ENCODE measurements at regions not wholly inside any gene's neighbourhood (a gene's known extent, or its start where the extent isn't known, plus 50 kb on each side); places are given as distances from the start of the nearest gene placed in this dataset.
"Not testable (repeated sequence)": the region's sequence is repeated elsewhere in the genome, so short reads cannot be mapped to it uniquely, and the experiment has no call there.

GRCh38 chr14:106115401-106115800 lies 589.0 kb downstream of the TMEM121 start:
- Histone ChIP-seq H3K23ac (ENCODE audit: insufficient read length) (no peak overlapping the region), H3K4me2 (ENCODE audit: insufficient read depth in 1 of 2, low read depth in 2 of 2, low read length in 2 of 2) (no peak overlapping the region), H3K18ac (ENCODE audit: extremely low read depth, low read length) (no peak overlapping the region), H3K4me1 (replicated peaks in 1 of 4; ENCODE audit: control insufficient read depth in 3 of 4, insufficient read depth in 4 of 4, low read length in 3 of 4) (no peaks in the 10 kb centered on the region), H4K91ac (replicated peaks; ENCODE audit: insufficient read length, low read length) (no peak overlapping the region), H3K4ac (replicated peaks; ENCODE audit: insufficient read length, low read depth, low read length) (no peak overlapping the region), H3K9ac (replicated peaks in 1 of 4; ENCODE audit: extremely low read depth in 1 of 4, low read depth in 3 of 4, low read length in 3 of 4) (no peak overlapping the region), H2AK5ac (ENCODE audit: low read depth, low read length) (no peak overlapping the region), H2BK20ac (ENCODE audit: low read length) (no peak overlapping the region), H3K56ac (replicated peaks; ENCODE audit: insufficient read length, low read depth, low read length) (no peak overlapping the region), H2AFZ (ENCODE audit: low read length) (no peak overlapping the region), H3K23me2 (ENCODE audit: low read depth, low read length) (no peaks in the 10 kb centered on the region), H3K79me2 (ENCODE audit: control insufficient read depth in 1 of 2, insufficient read depth in 2 of 2, low read length in 2 of 2) (no peaks in the 10 kb centered on the region), H2BK12ac (ENCODE audit: low read depth, low read length) (no peak overlapping the region), H3K9me3 (ENCODE audit: insufficient read depth in 2 of 2, low read depth in 1 of 2, low read length in 1 of 2) (peaks cover 22 to 41% of the 10 kb centered on the region in 2 experiments), H3K79me1 (ENCODE audit: low read depth, low read length) (no peaks in the 10 kb centered on the region), H4K8ac (ENCODE audit: extremely low read depth, insufficient read depth, low read length) (no peak overlapping the region), H3K4me3 (ENCODE audit: extremely low read depth in 1 of 4, insufficient read depth in 2 of 4, low read depth in 3 of 4, low read length in 4 of 4) (no peak overlapping the region), H4K20me1 (replicated peaks in 1 of 2; ENCODE audit: control insufficient read depth in 1 of 2, insufficient read depth in 2 of 2, low read length in 2 of 2) (no peaks in the 10 kb centered on the region), H4K5ac (ENCODE audit: insufficient read length, low read depth, low read length) (no peak overlapping the region), H3K14ac (ENCODE audit: insufficient read length) (no peak overlapping the region), H2BK120ac (replicated peaks; ENCODE audit: low read depth, low read length) (no peak overlapping the region), H2BK15ac (ENCODE audit: low read length) (no peak overlapping the region), H3K27ac (ENCODE audit: low read depth, low read length) (no peak overlapping the region), H3K27me3 (replicated peaks in 1 of 4; ENCODE audit: control insufficient read depth in 3 of 4, extremely low read depth in 1 of 4, insufficient read depth in 3 of 4, low read length in 3 of 4) (no peaks in the 10 kb centered on the region), H3K36me3 (ENCODE audit: control insufficient read depth in 2 of 4, insufficient read depth in 4 of 4, low read length in 3 of 4) (no peaks in the 10 kb centered on the region), H2BK5ac (ENCODE audit: low read depth, low read length) (no peak overlapping the region)
- ChIA-PET POLR2A (ENCODE audit: partially characterized antibody) (no interaction called here), CTCF (ENCODE audit: partially characterized antibody) (no interaction called here)
- TF ChIP-seq TAF1 (IDR thresholded peaks at IDR 0.05; ENCODE audit: low read depth, low read length): no peak
- FAIRE-seq: no peak
- no peak for DNase-seq (ENCODE audit: low read depth in 1 of 2, low spot score in 2 of 2)
- 81% methylated on average over 4 of the region's 4 CpGs; no CpG with 5 or more reads in 1 of the 2 experiments for WGBS, 2 experiments (ENCODE audit: extremely low coverage in 1 of 2, insufficient coverage in 1 of 2, insufficient read length in 1 of 2, insufficient replicate concordance in 2 of 2, low coverage in 1 of 2, low lambda C conversion rate in 2 of 2, missing lambda C conversion rate in 1 of 2)

- H3K36me3 ChIP-seq (ENCODE audit: control insufficient read depth in 2 of 4, insufficient read depth in 4 of 4, low read length in 3 of 4); H3K27ac ChIP-seq (ENCODE audit: low read depth, low read length); H4K91ac ChIP-seq (replicated peaks; ENCODE audit: insufficient read length, low read length); H3K79me2 ChIP-seq (ENCODE audit: control insufficient read depth in 1 of 2, insufficient read depth in 2 of 2, low read length in 2 of 2); H3K9ac ChIP-seq (replicated peaks in 1 of 4; ENCODE audit: extremely low read depth in 1 of 4, low read depth in 3 of 4, low read length in 3 of 4); H2BK20ac ChIP-seq (ENCODE audit: low read length); H3K18ac ChIP-seq (ENCODE audit: extremely low read depth, low read length); H3K23me2 ChIP-seq (ENCODE audit: low read depth, low read length); POLR2A ChIA-PET (ENCODE audit: partially characterized antibody); H3K56ac ChIP-seq (replicated peaks; ENCODE audit: insufficient read length, low read depth, low read length); H3K4ac ChIP-seq (replicated peaks; ENCODE audit: insufficient read length, low read depth, low read length); H3K14ac ChIP-seq (ENCODE audit: insufficient read length); H3K79me1 ChIP-seq (ENCODE audit: low read depth, low read length); H2BK5ac ChIP-seq (ENCODE audit: low read depth, low read length); H4K20me1 ChIP-seq (replicated peaks in 1 of 2; ENCODE audit: control insufficient read depth in 1 of 2, insufficient read depth in 2 of 2, low read length in 2 of 2); DNase-seq (ENCODE audit: low read depth in 1 of 2, low spot score in 2 of 2); H3K27me3 ChIP-seq (replicated peaks in 1 of 4; ENCODE audit: control insufficient read depth in 3 of 4, extremely low read depth in 1 of 4, insufficient read depth in 3 of 4, low read length in 3 of 4); H3K4me3 ChIP-seq (ENCODE audit: extremely low read depth in 1 of 4, insufficient read depth in 2 of 4, low read depth in 3 of 4, low read length in 4 of 4); H4K5ac ChIP-seq (ENCODE audit: insufficient read length, low read depth, low read length); H2BK12ac ChIP-seq (ENCODE audit: low read depth, low read length); H2BK120ac ChIP-seq (replicated peaks; ENCODE audit: low read depth, low read length); H2AFZ ChIP-seq (ENCODE audit: low read length); CTCF ChIA-PET (ENCODE audit: partially characterized antibody); H3K4me1 ChIP-seq (replicated peaks in 1 of 4; ENCODE audit: control insufficient read depth in 3 of 4, insufficient read depth in 4 of 4, low read length in 3 of 4); H2AK5ac ChIP-seq (ENCODE audit: low read depth, low read length); FAIRE-seq; H4K8ac ChIP-seq (ENCODE audit: extremely low read depth, insufficient read depth, low read length); H3K23ac ChIP-seq (ENCODE audit: insufficient read length); H2BK15ac ChIP-seq (ENCODE audit: low read length); H3K4me2 ChIP-seq (ENCODE audit: insufficient read depth in 1 of 2, low read depth in 2 of 2, low read length in 2 of 2): not testable (repeated sequence)
- 48% methylated on average over 5 of the region's 10 CpGs; no CpG with 5 or more reads in 1 of the 2 experiments for WGBS, 2 experiments (ENCODE audit: extremely low coverage in 1 of 2, insufficient coverage in 1 of 2, insufficient read length in 1 of 2, insufficient replicate concordance in 2 of 2, low coverage in 1 of 2, low lambda C conversion rate in 2 of 2, missing lambda C conversion rate in 1 of 2)
- peaks cover 23 to 45% of the 10 kb centered on the region in 2 experiments for H3K9me3 ChIP-seq (ENCODE audit: insufficient read depth in 2 of 2, low read depth in 1 of 2, low read length in 1 of 2)
These were observed 590.1 kb downstream of the TMEM121 start for GRCh38 chr14:106116339-106116930.

Data from H1 (cell line).